OCI-LY1 (cell line): ENCODE measurements at regions not wholly inside any gene's neighbourhood (a gene's known extent, or its start where the extent isn't known, plus 50 kb on each side); places are given as distances from the start of the nearest gene placed in this dataset.

Experiments used
- EZH2 ChIP-seq: fragments of 200-600 bp; sonication (generic), shearing (Covaris generic); IDR thresholded peaks from 2 replicates; pipeline ENCODE4 v1.8.0; 2017; ENCODE audit warnings: borderline replicate concordance, mixed run types, mild to moderate bottlenecking, antibody characterized with exemption, low read length, moderate library complexity, mixed read lengths
- TF ChIP-seq, protein P1 (sequence below): fragments of 200-600 bp; sonication (generic), shearing (Covaris generic); IDR thresholded peaks from 2 replicates; pipeline ENCODE4 v1.5.1; 2017; ENCODE audit warnings: mild to moderate bottlenecking, antibody characterized with exemption, low read length, moderate library complexity, mixed read lengths

DNA sequence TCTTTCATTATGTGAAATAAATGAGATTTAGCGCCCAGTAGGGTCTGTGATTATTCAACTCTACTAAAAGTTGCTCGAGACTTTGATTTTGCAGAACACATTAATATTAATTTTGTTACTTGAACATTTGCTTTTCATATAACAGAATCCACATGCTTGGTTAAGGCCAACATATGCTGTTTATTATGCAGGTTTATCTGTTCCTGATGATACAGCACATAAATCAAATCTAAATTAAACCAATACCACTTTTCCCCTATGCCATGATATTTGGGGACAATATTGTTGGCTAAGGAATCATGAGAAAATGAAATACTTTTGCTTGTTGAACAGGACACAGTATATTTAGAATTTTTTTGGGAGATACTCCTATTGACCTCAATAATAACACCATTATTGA is 291.1 kb downstream of the USP25 start:
- TF ChIP-seq, protein P1, sequence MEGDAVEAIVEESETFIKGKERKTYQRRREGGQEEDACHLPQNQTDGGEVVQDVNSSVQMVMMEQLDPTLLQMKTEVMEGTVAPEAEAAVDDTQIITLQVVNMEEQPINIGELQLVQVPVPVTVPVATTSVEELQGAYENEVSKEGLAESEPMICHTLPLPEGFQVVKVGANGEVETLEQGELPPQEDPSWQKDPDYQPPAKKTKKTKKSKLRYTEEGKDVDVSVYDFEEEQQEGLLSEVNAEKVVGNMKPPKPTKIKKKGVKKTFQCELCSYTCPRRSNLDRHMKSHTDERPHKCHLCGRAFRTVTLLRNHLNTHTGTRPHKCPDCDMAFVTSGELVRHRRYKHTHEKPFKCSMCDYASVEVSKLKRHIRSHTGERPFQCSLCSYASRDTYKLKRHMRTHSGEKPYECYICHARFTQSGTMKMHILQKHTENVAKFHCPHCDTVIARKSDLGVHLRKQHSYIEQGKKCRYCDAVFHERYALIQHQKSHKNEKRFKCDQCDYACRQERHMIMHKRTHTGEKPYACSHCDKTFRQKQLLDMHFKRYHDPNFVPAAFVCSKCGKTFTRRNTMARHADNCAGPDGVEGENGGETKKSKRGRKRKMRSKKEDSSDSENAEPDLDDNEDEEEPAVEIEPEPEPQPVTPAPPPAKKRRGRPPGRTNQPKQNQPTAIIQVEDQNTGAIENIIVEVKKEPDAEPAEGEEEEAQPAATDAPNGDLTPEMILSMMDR: no peak
- no peak for TF ChIP-seq EZH2
